Activated naive CD4-positive, alpha-beta T cell treated with anti-CD3 and anti-CD28 coated beads, Interleukin-2, amount 50 U/mL, for 24 hours (primary cell): ENCODE measurements at regions not wholly inside any gene's neighbourhood (a gene's known extent, or its start where the extent isn't known, plus 50 kb on each side); places are given as distances from the start of the nearest gene placed in this dataset.

Experiments
- H3K27ac Mint-ChIP-seq: one replicate; pipeline ENCODE4 v1.8.0; 2021; ENCODE audit warnings: mild to moderate bottlenecking, mixed read lengths
- H3K27me3 Mint-ChIP-seq: one replicate; pipeline ENCODE4 v1.8.0; 2021; ENCODE audit warnings: mixed read lengths
- H3K36me3 Mint-ChIP-seq: one replicate; pipeline ENCODE4 v1.8.0; 2021; ENCODE audit warnings: mixed read lengths
- H3K4me1 Mint-ChIP-seq: one replicate; pipeline ENCODE4 v1.8.0; 2021; ENCODE audit warnings: mixed read lengths
- H3K4me3 Mint-ChIP-seq: one replicate; pipeline ENCODE4 v1.8.0; 2021; ENCODE audit warnings: mild to moderate bottlenecking, mixed read lengths
- H3K9me3 Mint-ChIP-seq: one replicate; pipeline ENCODE4 v1.8.0; 2021; ENCODE audit warnings: mixed read lengths

DNA sequence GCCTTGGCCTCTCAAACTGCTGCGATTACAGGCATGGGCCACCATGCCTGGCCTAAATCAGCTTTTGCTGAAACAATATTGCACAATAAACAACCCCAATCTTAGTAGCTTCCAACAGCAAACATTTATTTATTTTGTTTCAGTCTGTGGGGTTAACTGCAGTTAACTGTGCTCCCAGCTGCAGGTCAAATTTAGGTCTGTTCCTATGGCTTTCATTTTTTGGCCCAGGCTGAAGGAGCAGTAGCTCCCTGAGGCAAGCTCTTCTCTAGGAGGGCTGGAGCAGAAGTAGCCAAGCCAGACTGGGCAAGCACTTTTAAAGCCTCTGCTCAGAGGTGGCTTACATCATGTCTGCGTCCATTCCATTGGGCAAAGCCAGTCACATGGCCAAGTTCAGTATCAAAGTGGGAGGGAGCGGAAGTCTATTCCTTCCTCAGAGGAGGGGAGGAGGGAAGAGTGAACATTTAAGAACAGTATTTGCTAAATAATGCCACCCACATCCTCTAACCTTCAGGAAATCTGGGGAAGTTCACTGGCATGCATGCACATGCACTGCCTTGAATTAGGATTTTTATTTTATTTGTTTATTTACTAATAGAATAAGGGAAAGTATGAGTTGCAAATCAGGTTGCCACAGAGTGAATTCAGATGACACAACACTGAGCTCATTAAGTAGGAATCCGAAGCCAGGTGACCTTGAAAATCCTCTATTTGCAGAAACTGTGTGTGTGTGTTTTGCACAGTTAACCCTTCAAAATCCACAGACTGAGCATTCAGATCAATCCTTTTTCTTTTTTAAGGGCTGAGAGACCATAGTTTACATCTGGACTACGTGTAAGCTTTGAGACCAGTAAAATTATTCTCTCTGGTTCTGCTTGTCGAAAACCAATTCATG is 122.0 kb upstream of the SEL1L start:
- Mint-ChIP-seq H3K9me3 (no peaks in the 10 kb centered on the region), H3K27ac (no peak overlapping the region), H3K4me3 (no peak overlapping the region), H3K36me3 (no peaks in the 10 kb centered on the region), H3K27me3 (peaks cover 3% of the 10 kb centered on the region), H3K4me1 (no peaks in the 10 kb centered on the region)

DNA sequence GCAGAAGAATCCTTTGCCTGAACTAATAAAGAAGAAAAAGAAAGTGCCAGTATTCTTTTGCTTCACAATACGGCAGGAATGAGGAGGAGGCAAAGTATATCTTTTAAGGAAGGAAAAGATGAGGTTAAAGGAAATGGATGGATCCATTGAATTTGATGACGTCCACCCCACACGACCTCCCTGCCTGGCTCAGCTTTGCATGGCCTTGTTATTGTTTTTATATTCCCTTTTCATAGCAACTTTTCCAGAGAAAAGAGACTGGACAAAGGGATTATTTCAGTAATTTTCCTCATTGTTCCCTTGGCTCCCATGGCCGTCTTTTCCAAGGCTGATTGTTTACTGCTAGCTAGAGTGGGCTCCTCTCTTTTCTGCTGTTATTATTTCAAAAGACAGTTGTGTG is 123.2 kb upstream of the SEL1L start:
- Mint-ChIP-seq H3K4me1 (no peaks in the 10 kb centered on the region), H3K36me3 (no peaks in the 10 kb centered on the region), H3K9me3 (no peaks in the 10 kb centered on the region), H3K27me3 (peaks cover 3% of the 10 kb centered on the region), H3K4me3 (no peak overlapping the region), H3K27ac (no peak overlapping the region)

- no peak overlapping the region for H3K4me3 Mint-ChIP-seq
- no peak overlapping the region for H3K27ac Mint-ChIP-seq
- no peaks in the 10 kb centered on the region for H3K4me1 Mint-ChIP-seq
- H3K36me3 Mint-ChIP-seq = no peaks in the 10 kb centered on the region
- H3K9me3 Mint-ChIP-seq = no peaks in the 10 kb centered on the region
- H3K27me3 Mint-ChIP-seq = peaks cover 3% of the 10 kb centered on the region
Measured at GRCh38 chr14:81662066-81662465, 128.4 kb upstream of the SEL1L start.

DNA sequence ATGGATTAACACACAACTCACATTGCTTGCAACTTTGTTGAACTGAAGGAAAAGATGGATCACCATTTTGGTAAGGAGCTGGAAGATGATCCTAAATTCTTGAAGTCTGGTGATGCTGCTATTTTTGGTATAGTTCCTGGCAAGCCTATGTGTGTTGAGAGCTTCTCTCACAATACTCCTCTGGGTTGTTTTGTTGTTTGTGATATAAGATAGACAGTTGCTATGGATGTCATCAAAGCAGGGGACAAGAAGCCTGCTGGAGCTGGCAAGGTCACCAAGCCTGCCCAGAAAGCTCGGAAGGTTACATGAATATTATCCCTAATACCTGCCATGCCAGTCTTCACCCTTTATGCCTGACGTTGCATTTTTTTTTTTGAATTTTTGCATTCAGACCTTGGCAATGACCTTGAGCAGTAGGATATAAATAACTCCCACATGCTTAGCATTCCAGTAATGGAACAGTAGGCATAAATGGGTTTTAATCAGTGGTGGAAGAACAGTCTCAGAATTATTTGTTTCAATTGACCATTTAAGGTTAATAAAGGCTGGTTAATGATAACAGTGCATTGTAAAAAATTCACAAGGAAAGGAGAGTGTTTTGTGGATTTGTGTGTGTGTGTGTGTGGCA is 129.0 kb upstream of the SEL1L start:
- Mint-ChIP-seq H3K4me1 (no peaks in the 10 kb centered on the region), H3K9me3 (no peaks in the 10 kb centered on the region), H3K27me3 (peaks cover 3% of the 10 kb centered on the region), H3K27ac (no peak overlapping the region), H3K4me3 (no peak overlapping the region), H3K36me3 (no peaks in the 10 kb centered on the region)

DNA sequence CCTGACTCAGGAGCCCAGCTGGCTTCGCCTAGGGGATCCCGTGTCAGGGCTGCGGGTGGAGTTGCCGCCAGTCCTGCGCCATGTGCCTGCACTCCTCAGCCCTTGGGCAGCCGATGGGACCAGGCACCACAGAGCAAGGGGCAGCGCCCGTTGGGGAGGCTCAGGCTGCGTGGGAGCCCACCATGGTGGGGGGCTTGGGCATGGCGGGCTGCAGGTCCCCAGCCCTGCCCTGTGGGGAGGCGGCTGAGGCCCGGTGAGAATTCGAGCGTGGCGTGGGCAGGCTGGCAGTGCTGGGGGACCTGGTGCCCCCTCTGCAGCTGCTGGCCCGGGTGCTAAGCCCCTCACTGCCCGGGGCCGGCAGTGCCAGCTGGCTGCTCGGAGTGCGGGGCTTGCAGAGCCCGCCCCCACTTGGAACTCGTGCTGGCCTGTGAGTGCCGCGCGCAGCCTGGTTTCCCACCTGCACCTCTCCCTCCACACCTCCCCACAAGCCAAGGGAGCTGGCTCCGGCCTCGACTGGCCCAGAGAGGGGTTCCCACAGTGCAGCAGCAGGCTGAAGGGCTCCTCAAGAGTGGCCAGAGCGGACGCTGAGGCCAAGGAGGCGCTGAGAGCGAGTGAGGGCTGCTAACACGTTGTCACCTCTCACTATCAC is 135.1 kb upstream of the SEL1L start:
- Mint-ChIP-seq H3K27ac (no peak overlapping the region), H3K36me3 (no peaks in the 10 kb centered on the region), H3K4me1 (no peaks in the 10 kb centered on the region), H3K4me3 (no peak overlapping the region), H3K9me3 (no peaks in the 10 kb centered on the region), H3K27me3 (no peaks in the 10 kb centered on the region)

- Mint-ChIP-seq H3K4me3 (no peak overlapping the region), H3K4me1 (no peaks in the 10 kb centered on the region), H3K27ac (no peak overlapping the region), H3K27me3 (no peaks in the 10 kb centered on the region), H3K9me3 (no peaks in the 10 kb centered on the region), H3K36me3 (no peaks in the 10 kb centered on the region)
Measured at GRCh38 chr14:81669308-81669707, 135.7 kb upstream of the SEL1L start.

DNA sequence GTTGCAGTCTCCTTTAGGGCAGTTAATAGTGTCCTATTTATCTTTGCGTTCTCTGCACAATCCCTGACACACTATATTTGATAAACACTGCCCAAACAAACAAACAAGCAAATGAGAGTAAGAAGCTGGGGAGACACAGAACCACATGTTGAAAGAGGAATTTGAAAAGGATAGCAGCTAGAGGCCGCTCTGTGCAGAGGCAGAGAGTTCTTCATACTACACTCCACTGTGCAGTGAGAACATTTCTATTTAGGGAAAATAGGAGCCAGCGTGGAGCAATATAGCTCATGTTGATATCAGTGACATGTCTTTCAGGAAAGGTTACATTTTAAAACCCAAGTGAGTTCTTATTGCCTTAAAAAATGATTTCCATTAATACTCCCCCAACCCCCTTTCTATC is 140.3 kb upstream of the SEL1L start:
- no peaks in the 10 kb centered on the region for H3K4me1 Mint-ChIP-seq
- H3K9me3 Mint-ChIP-seq = no peaks in the 10 kb centered on the region
- no peaks in the 10 kb centered on the region for H3K36me3 Mint-ChIP-seq
- H3K27ac Mint-ChIP-seq = no peak overlapping the region
- H3K27me3 Mint-ChIP-seq = no peaks in the 10 kb centered on the region
- H3K4me3 Mint-ChIP-seq = no peak overlapping the region

DNA sequence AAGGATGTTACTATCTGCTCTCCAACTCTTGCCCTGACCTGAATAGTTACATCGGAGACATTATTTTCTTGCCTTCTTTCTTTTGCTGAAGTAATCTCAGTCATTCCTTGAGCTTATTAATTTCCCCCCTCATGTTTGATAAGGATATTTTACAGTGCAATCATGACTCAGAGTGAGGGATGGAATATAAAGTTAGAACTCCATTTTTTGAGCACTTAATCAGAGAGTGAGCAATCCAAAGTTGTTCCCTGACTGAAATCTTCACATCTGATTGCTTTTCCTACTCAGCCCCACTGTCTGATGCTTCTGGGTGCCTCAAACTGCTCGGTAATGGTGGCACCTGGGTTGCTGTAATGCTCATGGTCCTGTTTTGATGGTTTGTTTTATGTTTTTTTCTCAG is 142.7 kb upstream of the SEL1L start:
- peaks cover 4% of the 10 kb centered on the region for H3K27me3 Mint-ChIP-seq
- no peaks in the 10 kb centered on the region for H3K36me3 Mint-ChIP-seq
- H3K9me3 Mint-ChIP-seq = no peaks in the 10 kb centered on the region
- no peak overlapping the region for H3K27ac Mint-ChIP-seq
- H3K4me3 Mint-ChIP-seq = no peak overlapping the region
- H3K4me1 Mint-ChIP-seq = no peaks in the 10 kb centered on the region

GRCh38 chr14:81676879-81677278 is 143.2 kb upstream of the SEL1L start:
- no peaks in the 10 kb centered on the region for H3K36me3 Mint-ChIP-seq
- H3K4me3 Mint-ChIP-seq = no peak overlapping the region
- no peak overlapping the region for H3K27ac Mint-ChIP-seq
- H3K4me1 Mint-ChIP-seq = no peaks in the 10 kb centered on the region
- peaks cover 4% of the 10 kb centered on the region for H3K27me3 Mint-ChIP-seq
- H3K9me3 Mint-ChIP-seq = no peaks in the 10 kb centered on the region

DNA sequence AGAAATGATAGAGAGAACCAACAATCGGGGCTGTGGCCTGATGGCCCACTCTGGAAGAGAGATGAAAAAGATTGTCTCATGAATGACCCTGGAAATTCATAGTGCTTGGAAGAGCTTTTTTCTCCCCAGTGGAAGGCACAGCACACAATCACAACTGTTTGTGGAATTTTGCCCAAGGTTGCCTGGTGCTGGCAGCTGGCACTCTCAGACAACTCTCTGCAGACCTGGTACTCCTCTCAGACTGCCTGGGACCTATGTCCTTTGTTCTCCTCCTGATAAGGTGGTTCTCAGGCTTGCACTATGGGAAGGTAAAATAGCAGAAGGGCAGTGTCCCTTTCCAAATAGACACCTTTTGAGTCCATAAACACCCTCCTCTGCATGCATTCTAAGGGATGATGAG is 144.1 kb upstream of the SEL1L start:
- peaks cover 7% of the 10 kb centered on the region for H3K27me3 Mint-ChIP-seq
- H3K36me3 Mint-ChIP-seq = no peaks in the 10 kb centered on the region
- no peaks in the 10 kb centered on the region for H3K9me3 Mint-ChIP-seq

GRCh38 chr14:81679226-81679625 is 145.6 kb upstream of the SEL1L start:
- H3K4me1 Mint-ChIP-seq = no peaks in the 10 kb centered on the region
- H3K9me3 Mint-ChIP-seq = peaks cover 4% of the 10 kb centered on the region
- H3K4me3 Mint-ChIP-seq = no peak overlapping the region
- H3K36me3 Mint-ChIP-seq = no peaks in the 10 kb centered on the region
- no peak overlapping the region for H3K27ac Mint-ChIP-seq
- H3K27me3 Mint-ChIP-seq = peaks cover 7% of the 10 kb centered on the region

More for the DNA sequence above, 144.1 kb upstream of the SEL1L start:
- Mint-ChIP-seq H3K27ac (no peak overlapping the region), H3K4me1 (no peaks in the 10 kb centered on the region), H3K4me3 (no peak overlapping the region)

DNA sequence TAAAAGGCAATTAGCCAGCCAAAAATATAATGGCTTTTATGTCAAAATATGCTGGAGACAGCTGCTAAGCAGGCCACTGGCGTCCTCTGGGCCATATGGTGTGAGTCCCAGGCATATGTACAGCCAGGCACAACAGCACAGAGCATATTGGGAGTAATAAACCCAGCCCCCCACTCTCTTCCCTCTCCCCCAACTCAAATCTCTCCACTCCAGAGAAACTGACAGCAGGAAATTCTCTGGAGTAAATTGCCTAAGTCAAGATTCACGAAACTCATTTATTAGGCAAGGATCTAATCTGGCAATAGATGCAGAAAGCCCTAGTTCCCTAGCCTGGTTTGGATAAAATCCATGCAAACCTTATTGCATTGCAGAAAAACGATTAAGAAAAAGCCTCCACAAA is 147.9 kb upstream of the SEL1L start:
- no peaks in the 10 kb centered on the region for H3K4me1 Mint-ChIP-seq
- peaks cover 7% of the 10 kb centered on the region for H3K27me3 Mint-ChIP-seq
- H3K9me3 Mint-ChIP-seq = peaks cover 4% of the 10 kb centered on the region
- H3K4me3 Mint-ChIP-seq = no peak overlapping the region
- H3K36me3 Mint-ChIP-seq = no peaks in the 10 kb centered on the region
- no peak overlapping the region for H3K27ac Mint-ChIP-seq

- Mint-ChIP-seq H3K4me3 (no peak overlapping the region), H3K27ac (no peak overlapping the region), H3K36me3 (no peaks in the 10 kb centered on the region), H3K27me3 (peaks cover 7% of the 10 kb centered on the region), H3K4me1 (no peaks in the 10 kb centered on the region), H3K9me3 (peaks cover 4% of the 10 kb centered on the region)
Measured at GRCh38 chr14:81682134-81682533, 148.5 kb upstream of the SEL1L start.

DNA sequence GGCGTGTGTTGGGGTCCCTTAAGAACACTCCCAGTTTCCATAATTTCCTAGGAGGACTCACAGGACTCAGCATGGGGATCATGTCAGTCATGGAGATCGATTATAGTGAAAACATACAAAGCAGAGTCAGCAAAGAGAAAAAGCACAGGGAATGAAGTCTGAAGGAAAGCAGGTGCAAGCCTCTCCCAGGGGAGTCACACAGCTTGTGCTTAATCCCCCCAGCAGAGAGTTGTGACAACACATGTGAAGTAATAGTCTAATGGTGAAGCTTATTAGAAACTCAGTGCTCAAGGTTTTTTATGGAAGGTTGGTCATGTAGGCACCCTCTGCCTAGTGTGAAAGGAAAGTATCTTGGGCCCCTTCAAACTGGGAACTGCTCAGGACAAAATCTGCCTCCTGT is 149.0 kb upstream of the SEL1L start:
- peaks cover 7% of the 10 kb centered on the region for H3K27me3 Mint-ChIP-seq
- H3K27ac Mint-ChIP-seq = no peak overlapping the region
- no peaks in the 10 kb centered on the region for H3K36me3 Mint-ChIP-seq
- no peaks in the 10 kb centered on the region for H3K4me1 Mint-ChIP-seq
- H3K4me3 Mint-ChIP-seq = no peak overlapping the region
- H3K9me3 Mint-ChIP-seq = peaks cover 4% of the 10 kb centered on the region

DNA sequence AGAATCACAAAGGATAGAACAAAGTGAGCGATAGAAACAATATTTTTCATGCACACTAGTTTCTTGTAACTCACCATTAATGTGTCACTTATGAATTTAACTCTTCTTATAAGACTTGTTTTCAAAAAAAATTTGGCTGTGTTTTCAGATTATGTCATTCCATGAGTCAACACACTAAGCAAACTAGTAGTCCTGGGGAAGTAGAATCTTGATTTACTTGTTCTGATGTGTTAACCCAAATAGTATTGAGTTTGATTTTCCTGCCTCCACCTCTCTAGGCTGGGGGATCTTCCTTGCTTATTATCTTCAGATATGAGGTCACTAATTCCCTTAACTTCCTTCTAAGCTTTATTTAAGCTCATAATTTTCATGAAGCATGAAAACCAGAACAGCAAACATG is 151.0 kb upstream of the SEL1L start:
- peaks cover 6% of the 10 kb centered on the region for H3K27me3 Mint-ChIP-seq
- H3K4me3 Mint-ChIP-seq = no peak overlapping the region
- H3K9me3 Mint-ChIP-seq = peaks cover 4% of the 10 kb centered on the region
- H3K27ac Mint-ChIP-seq = no peak overlapping the region
- no peaks in the 10 kb centered on the region for H3K36me3 Mint-ChIP-seq
- H3K4me1 Mint-ChIP-seq = no peaks in the 10 kb centered on the region

GRCh38 chr14:81686512-81686911 is 152.9 kb upstream of the SEL1L start:
- no peak overlapping the region for H3K4me3 Mint-ChIP-seq

More at GRCh38 chr14:81686512-81686911, 152.9 kb upstream of the SEL1L start:
- Mint-ChIP-seq H3K9me3 (peaks cover 4% of the 10 kb centered on the region), H3K27me3 (peaks cover 3% of the 10 kb centered on the region), H3K4me1 (no peaks in the 10 kb centered on the region), H3K36me3 (no peaks in the 10 kb centered on the region), H3K27ac (no peak overlapping the region)
